Neural crest cell (in vitro differentiated cells): ENCODE measurements at regions not wholly inside any gene's neighbourhood (a gene's known extent, or its start where the extent isn't known, plus 50 kb on each side); places are given as distances from the start of the nearest gene placed in this dataset.

ENCODE experiments used
- DNase-seq: peaks from one replicate; pipeline ENCODE4 v3.0.0; 2021; ENCODE audit warnings: low read depth, mixed read lengths, low spot score
- H3K27ac Mint-ChIP-seq: one replicate; pipeline ENCODE4 v1.8.0; 2021; ENCODE audit warnings: mild to moderate bottlenecking, mixed read lengths; ENCODE audit not compliant: unreplicated experiment
- H3K27me3 Mint-ChIP-seq: 2 replicates; pipeline ENCODE4 v1.8.0; 2021; ENCODE audit warnings: low read depth, mild to moderate bottlenecking, mixed read lengths
- H3K36me3 Mint-ChIP-seq: 2 replicates; pipeline ENCODE4 v1.8.0; 2021; ENCODE audit warnings: low read depth, mild to moderate bottlenecking, mixed read lengths
- H3K4me1 Mint-ChIP-seq: 2 replicates; pipeline ENCODE4 v1.8.0; 2021; ENCODE audit warnings: mixed read lengths
- H3K4me3 Mint-ChIP-seq: one replicate; pipeline ENCODE4 v1.8.0; 2021; ENCODE audit warnings: mild to moderate bottlenecking, mixed read lengths
- H3K9me3 Mint-ChIP-seq: 2 replicates; pipeline ENCODE4 v1.8.0; 2021; ENCODE audit warnings: mixed read lengths
- TF ChIP-seq, protein P1 (sequence below): fragments of 200-600 bp; sonication (generic); conservative IDR thresholded peaks from 2 replicates; pipeline ENCODE4 v1.5.0; 2021; ENCODE audit warnings: antibody characterized with exemption, mild to moderate bottlenecking

DNA sequence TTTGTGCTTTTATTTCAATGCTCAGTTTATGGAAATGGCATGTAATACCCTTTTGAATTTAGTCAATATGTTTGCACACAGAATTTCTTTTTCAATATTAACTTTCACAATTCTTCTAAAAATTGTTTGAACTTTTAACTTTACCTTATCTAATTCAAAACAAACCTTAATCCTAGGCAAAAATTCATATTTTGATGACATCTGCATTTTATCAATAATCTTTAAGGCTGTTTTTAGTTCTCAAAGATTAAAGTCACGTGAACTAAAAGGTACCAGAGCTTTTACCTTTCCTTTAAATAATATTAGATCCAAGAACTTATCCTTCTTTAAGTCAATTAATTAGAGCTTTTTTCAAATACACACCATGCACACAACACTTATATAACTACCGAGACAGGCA, 218.9 kb upstream of the NCAM2 start:
- Mint-ChIP-seq H3K4me3 (no peak overlapping the region), H3K9me3 (peaks cover 10% of the 10 kb centered on the region), H3K27ac (no peak overlapping the region)

DNA sequence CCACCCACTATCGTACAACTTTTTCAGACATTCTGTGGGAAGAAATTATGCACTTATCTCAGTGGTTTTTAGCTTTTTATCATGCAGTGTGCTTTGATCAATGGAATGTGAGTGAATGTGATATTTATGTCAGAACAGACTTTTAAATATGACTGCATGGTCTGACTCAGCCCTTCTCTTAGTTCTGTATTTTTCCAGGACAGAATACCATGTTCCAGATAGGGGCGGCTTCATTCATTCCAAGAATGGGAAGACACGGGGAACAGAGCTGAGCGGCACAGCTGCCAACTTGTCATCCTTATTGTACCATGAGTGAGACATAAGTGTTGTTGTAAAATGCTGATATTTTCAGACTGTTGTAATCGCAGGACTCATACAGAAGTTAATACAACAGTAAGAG, 214.6 kb upstream of the NCAM2 start:
- TF ChIP-seq, protein P1, sequence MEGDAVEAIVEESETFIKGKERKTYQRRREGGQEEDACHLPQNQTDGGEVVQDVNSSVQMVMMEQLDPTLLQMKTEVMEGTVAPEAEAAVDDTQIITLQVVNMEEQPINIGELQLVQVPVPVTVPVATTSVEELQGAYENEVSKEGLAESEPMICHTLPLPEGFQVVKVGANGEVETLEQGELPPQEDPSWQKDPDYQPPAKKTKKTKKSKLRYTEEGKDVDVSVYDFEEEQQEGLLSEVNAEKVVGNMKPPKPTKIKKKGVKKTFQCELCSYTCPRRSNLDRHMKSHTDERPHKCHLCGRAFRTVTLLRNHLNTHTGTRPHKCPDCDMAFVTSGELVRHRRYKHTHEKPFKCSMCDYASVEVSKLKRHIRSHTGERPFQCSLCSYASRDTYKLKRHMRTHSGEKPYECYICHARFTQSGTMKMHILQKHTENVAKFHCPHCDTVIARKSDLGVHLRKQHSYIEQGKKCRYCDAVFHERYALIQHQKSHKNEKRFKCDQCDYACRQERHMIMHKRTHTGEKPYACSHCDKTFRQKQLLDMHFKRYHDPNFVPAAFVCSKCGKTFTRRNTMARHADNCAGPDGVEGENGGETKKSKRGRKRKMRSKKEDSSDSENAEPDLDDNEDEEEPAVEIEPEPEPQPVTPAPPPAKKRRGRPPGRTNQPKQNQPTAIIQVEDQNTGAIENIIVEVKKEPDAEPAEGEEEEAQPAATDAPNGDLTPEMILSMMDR, result no peak
- no peaks in the 10 kb centered on the region for H3K27me3 Mint-ChIP-seq
- peaks cover 5% of the 10 kb centered on the region for H3K4me1 Mint-ChIP-seq
- no peak for DNase-seq
- H3K9me3 Mint-ChIP-seq, result peaks cover 6% of the 10 kb centered on the region
- H3K36me3 Mint-ChIP-seq, result peaks cover 9% of the 10 kb centered on the region
- no peak overlapping the region for H3K4me3 Mint-ChIP-seq
- no peak overlapping the region for H3K27ac Mint-ChIP-seq

More for the DNA sequence above, 218.9 kb upstream of the NCAM2 start:
- H3K27me3 Mint-ChIP-seq, result no peaks in the 10 kb centered on the region
- no peak for DNase-seq
- TF ChIP-seq, protein P1, result no peak
- H3K36me3 Mint-ChIP-seq, result peaks cover 13% of the 10 kb centered on the region
- peaks cover 14% of the 10 kb centered on the region for H3K4me1 Mint-ChIP-seq

DNA sequence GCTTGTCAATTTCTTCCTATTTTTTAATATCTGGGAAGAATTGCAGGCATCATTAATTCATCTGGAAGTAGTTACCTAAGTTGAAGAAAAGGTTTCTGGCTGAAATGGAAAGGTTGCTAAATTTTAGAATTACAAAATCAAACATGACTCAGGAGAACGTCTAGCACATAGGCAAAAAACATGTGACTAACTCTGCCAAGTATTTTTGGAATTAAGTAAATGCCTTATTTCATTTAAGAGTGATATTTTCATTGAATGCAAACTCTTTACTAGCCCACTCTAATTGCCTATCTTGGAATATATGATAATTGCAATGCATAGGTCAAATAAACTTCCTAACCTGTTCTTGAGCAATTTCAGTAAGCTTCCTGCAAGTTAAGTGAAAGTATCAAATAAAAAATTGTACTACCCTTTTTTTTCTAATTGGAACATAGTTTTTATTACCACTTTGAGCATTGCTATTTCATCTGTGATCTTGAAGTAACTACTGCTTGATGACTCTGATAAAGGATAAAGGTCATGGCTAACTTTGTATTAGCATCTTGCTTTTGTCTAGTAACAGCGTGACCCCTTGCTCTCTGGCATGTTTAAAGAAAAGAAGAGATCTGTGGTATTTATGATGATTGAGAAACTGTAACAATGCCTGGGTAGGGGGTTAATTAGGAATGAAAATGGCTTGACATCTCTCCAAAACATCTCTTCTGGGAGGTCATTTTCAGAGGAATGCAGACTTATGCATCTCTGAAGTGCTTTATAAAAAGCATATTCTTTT, 208.3 kb upstream of the NCAM2 start:
- Mint-ChIP-seq H3K27ac (no peak overlapping the region), H3K36me3 (no peaks in the 10 kb centered on the region), H3K9me3 (peaks cover 7% of the 10 kb centered on the region), H3K4me3 (no peak overlapping the region), H3K4me1 (peaks cover 10% of the 10 kb centered on the region), H3K27me3 (no peaks in the 10 kb centered on the region)
- DNase-seq, result no peak
- TF ChIP-seq, protein P1, result no peak

DNA sequence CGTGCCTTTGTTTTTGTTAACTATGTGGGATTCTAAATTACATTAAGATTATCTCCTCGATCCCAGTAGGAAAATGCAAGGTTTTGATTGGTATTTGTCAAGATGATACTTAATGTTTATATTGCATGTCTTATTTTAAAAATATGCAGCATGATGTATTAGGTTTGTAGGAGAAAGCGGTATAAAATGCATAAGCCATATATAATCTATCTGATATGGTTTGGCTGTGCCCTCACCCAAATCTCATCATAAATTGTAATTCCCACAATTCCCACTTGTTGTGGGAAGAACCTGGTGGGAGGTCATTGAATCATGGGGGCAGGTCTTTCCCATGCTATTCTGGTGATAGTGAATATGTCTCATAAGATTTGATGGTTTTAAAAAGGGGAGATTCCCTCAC, 198.1 kb upstream of the NCAM2 start:
- TF ChIP-seq, protein P1, result no peak
- H3K27ac Mint-ChIP-seq, result no peak overlapping the region
- H3K36me3 Mint-ChIP-seq, result no peaks in the 10 kb centered on the region
- no peaks in the 10 kb centered on the region for H3K4me1 Mint-ChIP-seq
- DNase-seq, result no peak
- H3K9me3 Mint-ChIP-seq, result no peaks in the 10 kb centered on the region
- H3K4me3 Mint-ChIP-seq, result no peak overlapping the region
- no peaks in the 10 kb centered on the region for H3K27me3 Mint-ChIP-seq

DNA sequence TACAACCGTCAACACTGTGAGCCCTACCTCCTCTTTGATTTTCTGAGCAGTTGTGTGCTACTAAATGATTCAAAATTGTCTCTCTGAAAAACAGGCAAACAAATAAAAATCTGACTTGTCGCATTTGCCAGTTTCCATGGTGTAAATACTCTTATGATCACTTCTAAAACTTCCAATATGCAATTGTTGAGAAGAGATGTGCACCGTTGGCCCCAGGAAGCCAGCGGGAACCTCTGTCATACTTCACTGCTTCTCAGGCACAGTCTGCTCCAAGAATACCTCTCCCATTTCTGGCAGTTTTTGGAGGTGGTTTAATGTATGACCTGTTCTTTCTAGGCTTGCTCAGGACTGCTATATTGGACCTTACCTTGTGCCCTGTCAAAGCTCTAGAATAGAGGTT, 196.0 kb upstream of the NCAM2 start:
- TF ChIP-seq, protein P1, result no peak
- H3K36me3 Mint-ChIP-seq, result no peaks in the 10 kb centered on the region
- no peak for DNase-seq
- no peaks in the 10 kb centered on the region for H3K4me1 Mint-ChIP-seq
- H3K27me3 Mint-ChIP-seq, result no peaks in the 10 kb centered on the region
- H3K4me3 Mint-ChIP-seq, result no peak overlapping the region
- H3K9me3 Mint-ChIP-seq, result peaks cover 4% of the 10 kb centered on the region
- H3K27ac Mint-ChIP-seq, result no peak overlapping the region
